ENCODE measurements at regions not wholly inside any gene's neighbourhood (a gene's known extent, or its start where the extent isn't known, plus 50 kb on each side); places are given as distances from the start of the nearest gene placed in this dataset.

- Histone ChIP-seq H3K27me3 (ENCODE audit: control insufficient read depth, low read length) (no peaks in the 10 kb centered on the region), H3K4me3 (ENCODE audit: low read length) (no peak overlapping the region), H3K4me2 (ENCODE audit: low read length) (no peak overlapping the region), H3K9me2 (replicated peaks; ENCODE audit: control insufficient read depth, low read length) (no peaks in the 10 kb centered on the region), H3K36me3 (ENCODE audit: control insufficient read depth, low read length) (no peaks in the 10 kb centered on the region), H3K4me1 (ENCODE audit: control insufficient read depth, low read length) (no peaks in the 10 kb centered on the region), H3F3A (ENCODE audit: control insufficient read depth, insufficient read depth) (no peaks in the 10 kb centered on the region), H4K20me1 (ENCODE audit: control insufficient read depth, insufficient read depth, low read depth, low read length) (no peaks in the 10 kb centered on the region), H3K9me3 (ENCODE audit: control insufficient read depth, insufficient read depth, low read length) (no peaks in the 10 kb centered on the region), H3K79me2 (ENCODE audit: control insufficient read depth, low read length) (no peaks in the 10 kb centered on the region), H3K27ac (ENCODE audit: low read depth, low read length) (no peak overlapping the region)
- TF ChIP-seq CTCF (IDR thresholded peaks at IDR 0.05; ENCODE audit: low read depth, low read length, poor library complexity, severe bottlenecking) (no peak), EZH2phosphoT487 (IDR thresholded peaks at IDR 0.05; ENCODE audit: borderline replicate concordance, low read length) (no peak)
Measured at GRCh38 chr3:94179059-94179458, 116.2 kb downstream of the NSUN3 start.

- Histone ChIP-seq H3K4me2 (ENCODE audit: low read length) (no peak overlapping the region), H3K27ac (ENCODE audit: low read depth, low read length) (no peak overlapping the region), H3K4me3 (ENCODE audit: low read length) (no peak overlapping the region), H3K9me3 (ENCODE audit: control insufficient read depth, insufficient read depth, low read length) (no peaks in the 10 kb centered on the region), H4K20me1 (ENCODE audit: control insufficient read depth, insufficient read depth, low read depth, low read length) (no peaks in the 10 kb centered on the region), H3K9me2 (replicated peaks; ENCODE audit: control insufficient read depth, low read length) (no peaks in the 10 kb centered on the region), H3K79me2 (ENCODE audit: control insufficient read depth, low read length) (no peaks in the 10 kb centered on the region), H3K36me3 (ENCODE audit: control insufficient read depth, low read length) (no peaks in the 10 kb centered on the region), H3F3A (ENCODE audit: control insufficient read depth, insufficient read depth) (no peaks in the 10 kb centered on the region), H3K27me3 (ENCODE audit: control insufficient read depth, low read length) (no peaks in the 10 kb centered on the region), H3K4me1 (ENCODE audit: control insufficient read depth, low read length) (no peaks in the 10 kb centered on the region)
- TF ChIP-seq CTCF (IDR thresholded peaks at IDR 0.05; ENCODE audit: low read depth, low read length, poor library complexity, severe bottlenecking) (no peak), EZH2phosphoT487 (IDR thresholded peaks at IDR 0.05; ENCODE audit: borderline replicate concordance, low read length) (no peak)
Measured at GRCh38 chr3:94183551-94183950, 120.7 kb downstream of the NSUN3 start.

DNA sequence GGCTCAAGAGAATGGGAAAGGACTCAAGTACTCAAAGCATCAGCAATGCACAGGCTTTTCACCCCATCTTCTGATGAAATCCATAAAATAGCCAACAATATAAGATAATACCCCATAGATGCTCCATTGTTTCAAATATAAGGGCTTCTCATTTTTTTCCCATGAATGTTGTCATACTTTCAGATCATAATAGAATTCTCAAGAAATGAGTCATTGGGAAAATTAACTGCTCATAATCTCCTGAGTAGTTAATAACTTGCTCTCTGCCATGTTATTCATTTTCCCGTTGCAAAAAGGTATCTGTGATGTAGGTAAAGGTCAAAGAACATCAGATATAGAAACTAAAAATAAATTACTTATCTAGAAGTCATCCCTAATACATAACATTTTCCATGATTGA, 121.9 kb downstream of the NSUN3 start:
- Histone ChIP-seq H3K4me2 (ENCODE audit: low read length) (no peak overlapping the region), H3K4me3 (ENCODE audit: low read length) (no peak overlapping the region), H3K9me3 (ENCODE audit: control insufficient read depth, insufficient read depth, low read length) (no peaks in the 10 kb centered on the region), H3K9me2 (replicated peaks; ENCODE audit: control insufficient read depth, low read length) (no peaks in the 10 kb centered on the region), H3K27ac (ENCODE audit: low read depth, low read length) (no peak overlapping the region), H3F3A (ENCODE audit: control insufficient read depth, insufficient read depth) (no peaks in the 10 kb centered on the region), H3K79me2 (ENCODE audit: control insufficient read depth, low read length) (no peaks in the 10 kb centered on the region), H3K36me3 (ENCODE audit: control insufficient read depth, low read length) (no peaks in the 10 kb centered on the region), H4K20me1 (ENCODE audit: control insufficient read depth, insufficient read depth, low read depth, low read length) (no peaks in the 10 kb centered on the region), H3K27me3 (ENCODE audit: control insufficient read depth, low read length) (no peaks in the 10 kb centered on the region), H3K4me1 (ENCODE audit: control insufficient read depth, low read length) (no peaks in the 10 kb centered on the region)
- TF ChIP-seq CTCF (IDR thresholded peaks at IDR 0.05; ENCODE audit: low read depth, low read length, poor library complexity, severe bottlenecking) (no peak), EZH2phosphoT487 (IDR thresholded peaks at IDR 0.05; ENCODE audit: borderline replicate concordance, low read length) (no peak)

- Histone ChIP-seq H3K4me2 (ENCODE audit: low read length) (no peak overlapping the region), H3K27ac (ENCODE audit: low read depth, low read length) (no peak overlapping the region)
Measured at GRCh38 chr3:94185753-94186152, 122.9 kb downstream of the NSUN3 start.

More at GRCh38 chr3:94185753-94186152, 122.9 kb downstream of the NSUN3 start:
- no peaks in the 10 kb centered on the region for H3K27me3 ChIP-seq (ENCODE audit: control insufficient read depth, low read length)
- H3K9me2 ChIP-seq (replicated peaks; ENCODE audit: control insufficient read depth, low read length), result no peaks in the 10 kb centered on the region
- no peaks in the 10 kb centered on the region for H4K20me1 ChIP-seq (ENCODE audit: control insufficient read depth, insufficient read depth, low read depth, low read length)
- H3K36me3 ChIP-seq (ENCODE audit: control insufficient read depth, low read length), result no peaks in the 10 kb centered on the region
- H3K4me1 ChIP-seq (ENCODE audit: control insufficient read depth, low read length), result no peaks in the 10 kb centered on the region
- H3K79me2 ChIP-seq (ENCODE audit: control insufficient read depth, low read length), result no peaks in the 10 kb centered on the region
- no peak for TF ChIP-seq CTCF (IDR thresholded peaks at IDR 0.05; ENCODE audit: low read depth, low read length, poor library complexity, severe bottlenecking)
- TF ChIP-seq EZH2phosphoT487 (IDR thresholded peaks at IDR 0.05; ENCODE audit: borderline replicate concordance, low read length), result no peak
- no peaks in the 10 kb centered on the region for H3K9me3 ChIP-seq (ENCODE audit: control insufficient read depth, insufficient read depth, low read length)
- no peaks in the 10 kb centered on the region for H3F3A ChIP-seq (ENCODE audit: control insufficient read depth, insufficient read depth)
- H3K4me3 ChIP-seq (ENCODE audit: low read length), result no peak overlapping the region

All from DOHH2 (cell line).